Caco-2 (cell line): ENCODE measurements at regions not wholly inside any gene's neighbourhood (a gene's known extent, or its start where the extent isn't known, plus 50 kb on each side); places are given as distances from the start of the nearest gene placed in this dataset.

Experiments used
- BruUV-seq: library from RNA; stranded (reverse); fragments of 400-500 nt; replicated peaks from 2 replicates; lab custom pipeline; 2021; lab: Mats Ljungman, UMichigan
- CTCF ChIA-PET: fragments of 300-600 bp; sonication (Branson Sonifier 250); formaldehyde crosslinking; loops from one replicate; lab custom pipeline; 2022; ENCODE audit warnings: antibody characterized with exemption; lab: Charles Lee
- POLR2A ChIA-PET: fragments of 300-600 bp; sonication (Branson Sonifier 250); formaldehyde crosslinking; loops from one replicate; lab custom pipeline; 2022; ENCODE audit warnings: antibody characterized with exemption; lab: Charles Lee
- DNase-seq, 2 experiments: peaks; one replicate each; pipeline versions ENCODE4 v3.0.0 to v3.0.0-alpha.2; 2020 to 2022
- H3K27me3 ChIP-seq: replicated peaks from 2 replicates; pipeline ENCODE4 v1.6.0; 2011; ENCODE audit warnings: low read length; ENCODE audit not compliant: control insufficient read depth, insufficient read depth
- H3K36me3 ChIP-seq: 2 replicates; pipeline ENCODE4 v1.5.1; 2011; ENCODE audit warnings: low read length; ENCODE audit not compliant: control insufficient read depth, insufficient read depth
- H3K4me1 ChIP-seq: fragments of 250-450 bp; sonication (Bioruptor Pico); 2 replicates; pipeline ENCODE4 v1.5.1; 2020; ENCODE audit warnings: mild to moderate bottlenecking
- H3K4me3 ChIP-seq: 2 replicates; pipeline ENCODE4 v1.5.1; 2011; ENCODE audit warnings: low read depth, mild to moderate bottlenecking, control low read depth, low read length
- H3K9me3 ChIP-seq: fragments of 250-450 bp; sonication (Bioruptor Pico); 2 replicates; pipeline ENCODE4 v1.5.1; 2020; ENCODE audit warnings: mild to moderate bottlenecking, moderate library complexity
- H3K27ac Mint-ChIP-seq: one replicate; pipeline ENCODE4 v1.8.0; 2022; ENCODE audit warnings: mixed read lengths; ENCODE audit not compliant: unreplicated experiment
- H3K27me3 Mint-ChIP-seq: one replicate; pipeline ENCODE4 v1.8.0; 2022; ENCODE audit warnings: mixed read lengths; ENCODE audit not compliant: insufficient read depth, unreplicated experiment
- H3K36me3 Mint-ChIP-seq: one replicate; pipeline ENCODE4 v1.8.0; 2022; ENCODE audit warnings: mild to moderate bottlenecking, mixed read lengths; ENCODE audit not compliant: insufficient read depth, unreplicated experiment
- H3K4me1 Mint-ChIP-seq: one replicate; pipeline ENCODE4 v1.8.0; 2022; ENCODE audit warnings: low read depth, mixed read lengths; ENCODE audit not compliant: unreplicated experiment
- H3K4me3 Mint-ChIP-seq: one replicate; pipeline ENCODE4 v1.8.0; 2022; ENCODE audit warnings: mild to moderate bottlenecking, moderate library complexity, mixed read lengths; ENCODE audit not compliant: unreplicated experiment
- H3K9me3 Mint-ChIP-seq: one replicate; pipeline ENCODE4 v1.8.0; 2022; ENCODE audit warnings: mixed read lengths; ENCODE audit not compliant: unreplicated experiment
- intact Hi-C: fragments of 100-400 bp; cut with micrococcal nuclease; formaldehyde crosslinking; loops from one replicate; pipeline ENCODE4 v1.10.0; 2022; ENCODE audit not compliant: unreplicated experiment
- TF ChIP-seq, protein P1 (sequence below), 2 experiments: fragments of 200-600 bp in 1 of 2; IDR thresholded peaks; 1 replicate in 1 of 2; 2 replicates in 1 of 2; pipeline versions ENCODE4 v1.5.1 to v1.8.0; 2011 to 2022; ENCODE audit warnings: antibody characterized with exemption in 1 of 2, control low read depth in 1 of 2, inconsistent platforms in 1 of 2, low read depth in 1 of 2, low read length in 1 of 2, mild to moderate bottlenecking in 1 of 2, moderate library complexity in 1 of 2; ENCODE audit not compliant: insufficient read depth in 1 of 2, severe bottlenecking in 1 of 2, unreplicated experiment in 1 of 2

DNA sequence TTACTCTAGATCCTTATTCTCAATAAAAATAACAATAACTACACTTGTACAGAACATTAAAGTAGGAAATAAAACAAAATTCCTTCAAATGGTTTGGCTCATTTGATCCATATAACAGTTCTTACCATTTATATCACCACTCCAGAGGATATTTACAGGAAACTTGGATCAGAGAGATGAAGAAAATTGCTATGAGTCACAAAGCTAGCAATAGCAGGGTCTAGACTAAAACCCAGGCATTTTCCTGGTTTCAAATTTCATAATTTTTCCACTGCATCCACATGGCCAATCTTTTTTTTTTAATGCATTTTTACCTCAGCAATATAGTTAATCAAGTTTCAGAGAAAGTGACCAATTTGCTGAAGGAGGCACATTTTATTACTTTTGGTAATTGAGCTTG is 299.2 kb downstream of the ELAVL2 start:
- Mint-ChIP-seq H3K9me3 (no peaks in the 10 kb centered on the region), H3K36me3 (no peaks in the 10 kb centered on the region), H3K4me3 (no peak overlapping the region), H3K4me1 (no peaks in the 10 kb centered on the region), H3K27me3 (no peaks in the 10 kb centered on the region), H3K27ac (no peak overlapping the region)
- no TSS peak for BruUV-seq
- POLR2A ChIA-PET = no interaction called here
- no peaks in the 10 kb centered on the region for H3K4me1 ChIP-seq
- H3K4me3 ChIP-seq = no peak overlapping the region
- no peaks in the 10 kb centered on the region for H3K27me3 ChIP-seq
- TF ChIP-seq, protein P1, sequence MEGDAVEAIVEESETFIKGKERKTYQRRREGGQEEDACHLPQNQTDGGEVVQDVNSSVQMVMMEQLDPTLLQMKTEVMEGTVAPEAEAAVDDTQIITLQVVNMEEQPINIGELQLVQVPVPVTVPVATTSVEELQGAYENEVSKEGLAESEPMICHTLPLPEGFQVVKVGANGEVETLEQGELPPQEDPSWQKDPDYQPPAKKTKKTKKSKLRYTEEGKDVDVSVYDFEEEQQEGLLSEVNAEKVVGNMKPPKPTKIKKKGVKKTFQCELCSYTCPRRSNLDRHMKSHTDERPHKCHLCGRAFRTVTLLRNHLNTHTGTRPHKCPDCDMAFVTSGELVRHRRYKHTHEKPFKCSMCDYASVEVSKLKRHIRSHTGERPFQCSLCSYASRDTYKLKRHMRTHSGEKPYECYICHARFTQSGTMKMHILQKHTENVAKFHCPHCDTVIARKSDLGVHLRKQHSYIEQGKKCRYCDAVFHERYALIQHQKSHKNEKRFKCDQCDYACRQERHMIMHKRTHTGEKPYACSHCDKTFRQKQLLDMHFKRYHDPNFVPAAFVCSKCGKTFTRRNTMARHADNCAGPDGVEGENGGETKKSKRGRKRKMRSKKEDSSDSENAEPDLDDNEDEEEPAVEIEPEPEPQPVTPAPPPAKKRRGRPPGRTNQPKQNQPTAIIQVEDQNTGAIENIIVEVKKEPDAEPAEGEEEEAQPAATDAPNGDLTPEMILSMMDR (IDR thresholded peaks at IDR 0.05; ENCODE audit: insufficient read depth in 1 of 2, low read depth in 1 of 2, low read length in 1 of 2, severe bottlenecking in 1 of 2, unreplicated experiment in 1 of 2) = no peak
- H3K9me3 ChIP-seq = no peaks in the 10 kb centered on the region
- no peak for DNase-seq
- intact Hi-C loops = no loop called here
- H3K36me3 ChIP-seq = no peaks in the 10 kb centered on the region
- CTCF ChIA-PET = no interaction called here

DNA sequence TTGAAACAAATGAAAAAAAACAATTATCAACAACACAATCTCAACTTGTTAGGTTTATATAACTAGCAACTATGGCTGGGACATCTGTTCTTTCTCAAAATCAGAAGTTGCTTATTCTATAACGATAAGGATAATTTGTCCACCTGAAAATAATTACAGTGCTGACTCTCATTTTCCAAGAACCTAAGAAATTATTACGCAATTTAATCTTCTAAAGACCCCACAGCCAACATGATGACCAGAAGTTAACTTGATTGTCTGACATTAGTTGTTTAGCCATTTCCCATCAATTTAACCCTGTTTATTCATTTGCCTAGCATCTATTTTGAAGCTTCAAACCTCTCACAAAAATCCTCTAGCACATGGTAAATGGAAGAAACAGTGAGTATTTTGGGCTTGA is 293.8 kb downstream of the ELAVL2 start:
- DNase-seq = no peak

DNA sequence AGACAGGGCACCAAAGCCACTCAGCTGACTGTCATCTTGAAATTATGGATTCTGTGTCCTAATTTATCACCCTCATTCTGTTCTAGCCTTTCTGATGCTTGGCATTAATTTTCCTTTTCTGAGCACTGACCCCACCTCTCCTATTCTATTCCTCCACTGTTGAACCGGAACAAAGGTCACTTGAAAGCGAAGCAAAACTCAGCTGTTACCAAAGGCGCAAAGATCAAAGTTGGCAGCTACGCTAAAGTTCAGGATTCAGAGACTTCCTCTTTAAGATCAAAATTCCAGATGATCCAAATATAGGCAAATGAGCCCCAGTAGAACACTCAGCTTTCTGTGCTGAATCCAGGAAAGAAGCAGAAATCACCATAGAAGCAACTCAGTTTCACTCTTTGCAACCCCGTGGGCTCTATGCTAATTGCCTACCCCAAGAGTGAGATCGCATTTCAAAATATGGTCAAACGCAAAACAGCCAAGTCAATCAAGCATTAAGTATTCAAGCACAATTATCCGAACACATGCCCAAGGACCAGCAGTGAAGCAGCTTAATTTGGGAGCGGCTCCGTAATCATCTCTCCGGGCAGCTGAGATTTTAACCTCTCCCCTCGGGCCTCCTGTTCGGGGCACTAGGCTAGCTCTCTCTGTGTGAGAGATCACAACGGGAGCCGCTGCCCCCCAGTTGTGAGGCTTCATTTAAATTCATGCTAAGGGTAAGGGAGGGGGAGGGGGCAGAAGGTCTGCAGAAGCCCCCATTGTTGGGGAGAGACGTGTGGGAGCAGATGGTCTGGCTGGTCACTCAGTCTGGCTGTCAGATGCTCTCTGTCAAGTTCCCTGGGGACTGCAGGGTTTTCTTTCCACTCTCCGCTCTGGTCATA is 288.6 kb downstream of the ELAVL2 start:
- no peaks in the 10 kb centered on the region for H3K36me3 Mint-ChIP-seq

More for the DNA sequence above, 293.8 kb downstream of the ELAVL2 start:
- no TSS peak for BruUV-seq
- intact Hi-C loops = no loop called here
- no peaks in the 10 kb centered on the region for H3K9me3 ChIP-seq
- H3K4me3 ChIP-seq = no peak overlapping the region
- no peaks in the 10 kb centered on the region for H3K36me3 Mint-ChIP-seq
- CTCF ChIA-PET = no interaction called here
- H3K4me3 Mint-ChIP-seq = no peak overlapping the region
- no peaks in the 10 kb centered on the region for H3K36me3 ChIP-seq
- TF ChIP-seq, protein P1 (IDR thresholded peaks at IDR 0.05; ENCODE audit: insufficient read depth in 1 of 2, low read depth in 1 of 2, low read length in 1 of 2, severe bottlenecking in 1 of 2, unreplicated experiment in 1 of 2) = no peak
- no peaks in the 10 kb centered on the region for H3K4me1 Mint-ChIP-seq
- no peaks in the 10 kb centered on the region for H3K27me3 Mint-ChIP-seq
- H3K27ac Mint-ChIP-seq = no peak overlapping the region
- H3K4me1 ChIP-seq = no peaks in the 10 kb centered on the region
- no peaks in the 10 kb centered on the region for H3K9me3 Mint-ChIP-seq
- POLR2A ChIA-PET = no interaction called here
- no peaks in the 10 kb centered on the region for H3K27me3 ChIP-seq

More for the DNA sequence above, 288.6 kb downstream of the ELAVL2 start:
- POLR2A ChIA-PET = no interaction called here
- Mint-ChIP-seq H3K27ac (no peak overlapping the region), H3K9me3 (no peaks in the 10 kb centered on the region), H3K4me1 (no peaks in the 10 kb centered on the region), H3K27me3 (no peaks in the 10 kb centered on the region), H3K4me3 (no peak overlapping the region)
- CTCF ChIA-PET = no interaction called here
- Histone ChIP-seq H3K4me1 (no peaks in the 10 kb centered on the region), H3K27me3 (no peaks in the 10 kb centered on the region), H3K36me3 (no peaks in the 10 kb centered on the region), H3K9me3 (no peaks in the 10 kb centered on the region), H3K4me3 (no peak overlapping the region)
- TF ChIP-seq, protein P1 (IDR thresholded peaks at IDR 0.05; ENCODE audit: insufficient read depth in 1 of 2, low read depth in 1 of 2, low read length in 1 of 2, severe bottlenecking in 1 of 2, unreplicated experiment in 1 of 2) = no peak
- no TSS peak for BruUV-seq
- DNase-seq = no peak
- intact Hi-C loops = no loop called here
